HEK293 (cell line): ENCODE measurements at regions not wholly inside any gene's neighbourhood (a gene's known extent, or its start where the extent isn't known, plus 50 kb on each side); places are given as distances from the start of the nearest gene placed in this dataset.
A peak's percentile ranks its signal among the peaks of the same experiment; 100 is the strongest.

ENCODE experiments used
- CTCF ChIA-PET: fragments of 350-600 bp; formaldehyde crosslinking; extraction: SDS; loops from one replicate; lab custom pipeline; 2021; ENCODE audit warnings: antibody characterized with exemption; lab: Yijun Ruan, JAX
- POLR2A ChIA-PET: fragments of 300-600 bp; formaldehyde crosslinking; extraction: SDS; loops from one replicate; lab custom pipeline; 2020; ENCODE audit warnings: antibody characterized with exemption, inconsistent platforms; lab: Yijun Ruan, JAX
- H3K27ac ChIP-seq: fragments of 200-500 bp; sonication (Bioruptor generic); 2 replicates; pipeline ENCODE4 v1.5.1; 2014; ENCODE audit warnings: low read depth, low read length, control low read depth, inconsistent platforms; ENCODE audit errors: extremely low read depth
- H3K36me3 ChIP-seq, 2 experiments: fragments of 200-500 bp in 1 of 2; sonication (Bioruptor generic) in 1 of 2; 1 replicate in 1 of 2; 2 replicates in 1 of 2; pipeline ENCODE4 v1.5.1; 2014 to 2017; ENCODE audit warnings: inconsistent platforms in 2 of 2, low read length in 2 of 2; ENCODE audit not compliant: control insufficient read depth in 2 of 2, insufficient read depth in 1 of 2
- H3K4me1 ChIP-seq: fragments of 200-500 bp; sonication (Bioruptor generic); 2 replicates; pipeline ENCODE4 v1.5.1; 2014; ENCODE audit warnings: mild to moderate bottlenecking, low read length, inconsistent platforms; ENCODE audit not compliant: control insufficient read depth, insufficient read depth
- H3K4me3 ChIP-seq: 2 replicates; pipeline ENCODE4 v1.5.1; 2011; ENCODE audit warnings: low read depth, mild to moderate bottlenecking, control low read depth, low read length, moderate library complexity
- H3K9me3 ChIP-seq: fragments of 200-500 bp; sonication (Bioruptor generic); 2 replicates; pipeline ENCODE4 v1.5.1; 2014; ENCODE audit warnings: low read depth, low read length, inconsistent platforms; ENCODE audit not compliant: control insufficient read depth, insufficient read depth
- CTCF ChIP-seq: fragments of 450-650 bp; formaldehyde crosslinking; IDR thresholded peaks from 2 replicates; pipeline ENCODE4 v1.5.1; 2016; ENCODE audit warnings: missing biosample characterization, missing genetic modification characterization
- ELK4 ChIP-seq: IDR thresholded peaks from 2 replicates; pipeline ENCODE4 v1.6.1; 2011; ENCODE audit warnings: mild to moderate bottlenecking, low read depth, low read length, borderline replicate concordance
- IKZF3 ChIP-seq: fragments of 450-650 bp; IDR thresholded peaks from 2 replicates; pipeline ENCODE4 v1.5.0; 2018; ENCODE audit warnings: missing biosample characterization, mild to moderate bottlenecking, missing genetic modification characterization, moderate library complexity
- PRDM2 ChIP-seq: fragments of 450-650 bp; formaldehyde crosslinking; IDR thresholded peaks from 2 replicates; pipeline ENCODE4 v1.5.1; 2016; ENCODE audit warnings: missing biosample characterization, missing genetic modification characterization, borderline replicate concordance
- PRDM6 ChIP-seq: fragments of 450-650 bp; formaldehyde crosslinking; IDR thresholded peaks from 2 replicates; pipeline ENCODE4 v1.5.1; 2017; ENCODE audit warnings: missing biosample characterization, missing genetic modification characterization
- SETDB1 ChIP-seq: IDR thresholded peaks from one replicate; pipeline ENCODE4 v1.6.1; 2017; ENCODE audit warnings: mild to moderate bottlenecking, low read length, moderate library complexity, mixed read lengths; ENCODE audit not compliant: insufficient read length
- YY2 ChIP-seq: fragments of 450-650 bp; formaldehyde crosslinking; IDR thresholded peaks from 2 replicates; pipeline ENCODE4 v1.5.1; 2016; ENCODE audit warnings: missing biosample characterization, missing genetic modification characterization
- ZFP41 ChIP-seq: fragments of 450-650 bp; formaldehyde crosslinking; IDR thresholded peaks from 2 replicates; pipeline ENCODE4 v1.5.1; 2016; ENCODE audit warnings: missing biosample characterization, missing genetic modification characterization, borderline replicate concordance
- ZNF121 ChIP-seq: fragments of 450-650 bp; formaldehyde crosslinking; IDR thresholded peaks from 2 replicates; pipeline ENCODE4 v1.5.1; 2016; ENCODE audit warnings: missing biosample characterization, missing genetic modification characterization
- ZNF341 ChIP-seq: fragments of 450-650 bp; formaldehyde crosslinking; IDR thresholded peaks from 2 replicates; pipeline ENCODE4; 2016; ENCODE audit warnings: low read depth, missing biosample characterization, missing genetic modification characterization
- ZNF610 ChIP-seq: fragments of 450-650 bp; formaldehyde crosslinking; IDR thresholded peaks from 2 replicates; pipeline ENCODE4 v1.5.1; 2016; ENCODE audit warnings: missing biosample characterization, missing genetic modification characterization, borderline replicate concordance
- ZNF639 ChIP-seq: fragments of 450-650 bp; formaldehyde crosslinking; IDR thresholded peaks from 2 replicates; pipeline ENCODE4 v1.5.1; 2016; ENCODE audit warnings: missing biosample characterization, missing genetic modification characterization
- ZNF677 ChIP-seq: fragments of 450-650 bp; IDR thresholded peaks from 2 replicates; pipeline ENCODE4 v1.5.0; 2018; ENCODE audit warnings: missing biosample characterization, mild to moderate bottlenecking, missing genetic modification characterization, moderate library complexity
- ZNF701 ChIP-seq: fragments of 450-650 bp; formaldehyde crosslinking; IDR thresholded peaks from 2 replicates; pipeline ENCODE4 v1.5.1; 2016; ENCODE audit warnings: missing biosample characterization, missing genetic modification characterization
- ZNF747 ChIP-seq: fragments of 450-650 bp; formaldehyde crosslinking; IDR thresholded peaks from 2 replicates; pipeline ENCODE4 v1.5.1; 2016; ENCODE audit warnings: missing biosample characterization, missing genetic modification characterization

GRCh38 chr1:55396381-55396891 is 181.3 kb upstream of the USP24 start:
- CTCF ChIA-PET, result interaction anchor here (0.7 to 2.2 kb wide), 2 partner anchors 18 to 262 kb away, joined by 3 to 15 read pairs; no protein-coding TSS in a partner anchor
- no peaks in the 10 kb centered on the region for H3K36me3 ChIP-seq
- POLR2A ChIA-PET, result no interaction called here
- H3K27ac ChIP-seq, result no peak overlapping the region
- no peaks in the 10 kb centered on the region for H3K4me1 ChIP-seq
- H3K4me3 ChIP-seq, result no peak overlapping the region
- H3K9me3 ChIP-seq, result no peaks in the 10 kb centered on the region
- TF ChIP-seq ZNF747 (tag by site-specific recombination) (no peak), ZNF121 (tag by site-specific recombination) (no peak), ZFP41 (tag by site-specific recombination) (no peak), ZNF341 (no peak), ZNF677 (tag by site-specific recombination) (no peak), ELK4 (no peak), CTCF (tag by site-specific recombination) (no peak)

GRCh38 chr1:55388960-55389359 is 173.8 kb upstream of the USP24 start:
- TF ChIP-seq SETDB1 (peak; percentile 77), ZNF639 (tag by site-specific recombination) (no peak)
- H3K4me1 ChIP-seq, result no peaks in the 10 kb centered on the region
- H3K4me3 ChIP-seq, result no peak overlapping the region
- H3K9me3 ChIP-seq, result no peaks in the 10 kb centered on the region
- H3K27ac ChIP-seq, result no peak overlapping the region
- H3K36me3 ChIP-seq, result no peaks in the 10 kb centered on the region
- ChIA-PET CTCF (interaction anchor here (0.7 to 4.3 kb wide), 3 partner anchors 10 to 40 kb away, joined by 3 to 13 read pairs (median 9); no protein-coding TSS in a partner anchor), POLR2A (no interaction called here)

GRCh38 chr1:55387145-55387544 is 172.0 kb upstream of the USP24 start:
- H3K36me3 ChIP-seq, result no peaks in the 10 kb centered on the region
- TF ChIP-seq IKZF3 (tag by site-specific recombination) (no peak), ZNF610 (tag by site-specific recombination) (no peak), YY2 (no peak)
- ChIA-PET POLR2A (no interaction called here), CTCF (interaction anchor here (0.6 to 4.3 kb wide), 4 partner anchors 8 to 103 kb away, joined by 3 to 13 read pairs (median 7); no protein-coding TSS in a partner anchor)
- no peaks in the 10 kb centered on the region for H3K4me1 ChIP-seq
- H3K27ac ChIP-seq, result no peak overlapping the region
- no peak overlapping the region for H3K4me3 ChIP-seq
- no peaks in the 10 kb centered on the region for H3K9me3 ChIP-seq

GRCh38 chr1:55386456-55386855 is 171.3 kb upstream of the USP24 start:
- Histone ChIP-seq H3K36me3 (no peaks in the 10 kb centered on the region), H3K9me3 (no peaks in the 10 kb centered on the region), H3K4me1 (no peaks in the 10 kb centered on the region), H3K4me3 (no peak overlapping the region), H3K27ac (no peak overlapping the region)
- POLR2A ChIA-PET, result no interaction called here
- CTCF ChIA-PET, result interaction anchor here (0.6 to 4.3 kb wide), 4 partner anchors 8 to 103 kb away, joined by 3 to 13 read pairs (median 7); no protein-coding TSS in a partner anchor
- TF ChIP-seq ZNF701 (tag by site-specific recombination), result no peak
- no peak for TF ChIP-seq PRDM6 (tag by site-specific recombination)
- TF ChIP-seq PRDM2 (tag by site-specific recombination), result no peak
- TF ChIP-seq YY2, result no peak
